GM23338 (cell line): ENCODE measurements at regions not wholly inside any gene's neighbourhood (a gene's known extent, or its start where the extent isn't known, plus 50 kb on each side); places are given as distances from the start of the nearest gene placed in this dataset.

Experiments
- CTCF ChIP-seq, 2 experiments: fragments of 200-600 bp in 1 of 2; sonication (generic) in 1 of 2; conservative IDR thresholded peaks; 2 replicates each; pipeline versions ENCODE4 v1.5.1 to v1.6.1; 2016 to 2017; ENCODE audit warnings: antibody characterized with exemption in 2 of 2, low read depth in 2 of 2, mild to moderate bottlenecking in 2 of 2, moderate library complexity in 1 of 2
- EZH2 ChIP-seq: fragments of 200-600 bp; sonication (generic); IDR thresholded peaks from one replicate; pipeline ENCODE4 v1.8.0; 2017; ENCODE audit warnings: antibody characterized with exemption, mild to moderate bottlenecking, low read depth; ENCODE audit not compliant: unreplicated experiment

- TF ChIP-seq CTCF (conservative IDR thresholded peaks at IDR 0.05; ENCODE audit: low read depth in 2 of 2) (peak; percentile 69 to 91), EZH2 (no peak)
These were observed 304.1 kb upstream of the SSTR1 start for GRCh38 chr14:37903343-37904191.
